ENCODE measurements at regions not wholly inside any gene's neighbourhood (a gene's known extent, or its start where the extent isn't known, plus 50 kb on each side); places are given as distances from the start of the nearest gene placed in this dataset.
"Not testable (repeated sequence)": the region's sequence is repeated elsewhere in the genome, so short reads cannot be mapped to it uniquely, and the experiment has no call there.

DNA sequence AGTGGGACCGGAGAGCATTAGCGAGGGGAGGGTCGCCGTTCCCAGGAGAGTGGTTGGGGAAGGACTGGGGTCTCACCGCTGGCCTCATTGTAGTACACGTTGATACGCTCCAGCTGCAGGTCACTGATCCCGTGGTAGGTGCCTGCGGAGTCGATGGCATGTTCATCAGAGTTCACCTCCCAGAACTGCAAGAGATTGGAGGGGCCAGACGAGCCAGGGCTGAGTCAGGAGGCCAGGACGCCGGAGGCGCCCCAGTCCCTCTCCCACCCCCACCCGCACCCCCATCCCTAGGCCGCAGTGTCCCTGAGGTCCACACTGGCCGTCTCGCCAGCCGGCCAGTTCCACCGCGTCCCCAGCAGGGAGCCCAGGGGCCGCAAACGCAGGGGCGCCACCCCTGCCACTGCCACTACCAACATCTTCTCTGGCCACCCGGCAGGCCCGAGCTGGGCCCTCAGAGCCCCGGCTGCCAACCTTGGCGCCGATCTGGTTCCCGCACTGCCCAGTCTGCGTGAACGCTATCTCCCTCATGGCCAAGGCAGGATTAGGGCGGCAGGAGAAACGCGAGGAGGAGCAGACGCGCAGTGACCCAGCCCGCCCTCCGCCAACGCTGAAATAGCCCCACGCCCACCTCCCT is 144.2 kb downstream of the ALG10 start:
- dilution Hi-C loops (cut with MboI; ENCODE audit: extremely low pct_ligation_motif_present, low sequenced_read_pairs) (no loop called here), intact Hi-C loops (cut with micrococcal nuclease) (no loop called here)
- ChIA-PET CTCF (no interaction called here), POLR2A (no interaction called here)
- H3K4me2 ChIP-seq (ENCODE audit: insufficient read depth, low read length) = no peak overlapping the region
- H3K79me2 ChIP-seq (ENCODE audit: control insufficient read depth, insufficient read depth, low read length) = no peaks in the 10 kb centered on the region
- H3K9ac ChIP-seq (replicated peaks; ENCODE audit: extremely low read depth, insufficient read depth, low read length) = no peak overlapping the region
- H3K4me3 ChIP-seq (replicated peaks in 1 of 3; ENCODE audit: insufficient read depth in 1 of 3, low read depth in 1 of 3, low read length in 3 of 3) = no peak overlapping the region
- H3K9me1 ChIP-seq (replicated peaks; ENCODE audit: control insufficient read depth, extremely low read depth, insufficient read depth, low read length) = no peaks in the 10 kb centered on the region
- no peaks in the 10 kb centered on the region for H4K20me1 ChIP-seq (replicated peaks; ENCODE audit: control insufficient read depth, extremely low read depth, insufficient read depth, low read length)
- H3K36me3 ChIP-seq (ENCODE audit: control insufficient read depth in 2 of 2, extremely low read depth in 1 of 2, insufficient read depth in 2 of 2, low read length in 2 of 2) = no peaks in the 10 kb centered on the region
- no peak for FAIRE-seq
- BruUV-seq (replicated peaks) = no TSS peak
- no peak overlapping the region for H2AFZ ChIP-seq (ENCODE audit: low read depth, low read length)
- no peak for DNase-seq (ENCODE audit: low read depth, low spot score)
- no peaks in the 10 kb centered on the region for H3K9me3 ChIP-seq (replicated peaks; ENCODE audit: control insufficient read depth, insufficient read depth, low read length)
- H3K27ac ChIP-seq (ENCODE audit: insufficient read depth, low read depth, low read length) = no peak overlapping the region
- TF ChIP-seq CTCF (IDR thresholded peaks at IDR 0.05; ENCODE audit: extremely low read depth in 1 of 2, insufficient read depth in 1 of 2, low read depth in 1 of 2, low read length in 2 of 2) (no peak), POLR2AphosphoS5 (IDR thresholded peaks at IDR 0.05; ENCODE audit: insufficient read depth, low read depth, low read length) (no peak), POLR2A (IDR thresholded peaks at IDR 0.05; ENCODE audit: low read depth, low read length) (no peak), FOS (IDR thresholded peaks at IDR 0.05; ENCODE audit: borderline replicate concordance, insufficient read depth, low read length) (no peak), EZH2 (IDR thresholded peaks at IDR 0.05; ENCODE audit: borderline replicate concordance, low read depth, low read length, severe bottlenecking) (no peak), GATA2 (IDR thresholded peaks at IDR 0.05; ENCODE audit: insufficient read depth, insufficient read length, low read depth, low read length) (no peak), JUN (IDR thresholded peaks at IDR 0.05; ENCODE audit: borderline replicate concordance, insufficient read depth, insufficient read length, low read depth) (no peak), MYC (IDR thresholded peaks at IDR 0.05; ENCODE audit: low read depth, low read length) (no peak), MAX (IDR thresholded peaks at IDR 0.05; ENCODE audit: insufficient read depth, insufficient read length) (no peak)
- H3K27me3 ChIP-seq (ENCODE audit: control insufficient read depth in 2 of 2, insufficient read depth in 2 of 2, low read length in 2 of 2) = no peaks in the 10 kb centered on the region
- H3K4me1 ChIP-seq (ENCODE audit: control insufficient read depth, extremely low read depth, insufficient read depth, low read length) = no peaks in the 10 kb centered on the region

- H3K4me1 ChIP-seq (ENCODE audit: control insufficient read depth, extremely low read depth, insufficient read depth, low read length); H2AFZ ChIP-seq (ENCODE audit: low read depth, low read length); H3K4me3 ChIP-seq (replicated peaks in 1 of 3; ENCODE audit: insufficient read depth in 1 of 3, low read depth in 1 of 3, low read length in 3 of 3); H3K27ac ChIP-seq (ENCODE audit: insufficient read depth, low read depth, low read length); H3K4me2 ChIP-seq (ENCODE audit: insufficient read depth, low read length); H4K20me1 ChIP-seq (replicated peaks; ENCODE audit: control insufficient read depth, extremely low read depth, insufficient read depth, low read length); DNase-seq (ENCODE audit: low read depth, low spot score); FAIRE-seq; intact Hi-C loops (cut with micrococcal nuclease); POLR2A ChIA-PET; CTCF ChIA-PET; H3K79me2 ChIP-seq (ENCODE audit: control insufficient read depth, insufficient read depth, low read length); BruUV-seq (replicated peaks); H3K9ac ChIP-seq (replicated peaks; ENCODE audit: extremely low read depth, insufficient read depth, low read length); H3K9me1 ChIP-seq (replicated peaks; ENCODE audit: control insufficient read depth, extremely low read depth, insufficient read depth, low read length); dilution Hi-C loops (cut with MboI; ENCODE audit: extremely low pct_ligation_motif_present, low sequenced_read_pairs); H3K27me3 ChIP-seq (ENCODE audit: control insufficient read depth in 2 of 2, insufficient read depth in 2 of 2, low read length in 2 of 2); H3K36me3 ChIP-seq (ENCODE audit: control insufficient read depth in 2 of 2, extremely low read depth in 1 of 2, insufficient read depth in 2 of 2, low read length in 2 of 2); H3K9me3 ChIP-seq (replicated peaks; ENCODE audit: control insufficient read depth, insufficient read depth, low read length): not testable (repeated sequence)
Measured at GRCh38 chr12:34168507-34168906, 146.2 kb downstream of the ALG10 start.
